Endothelial cell of umbilical vein (primary cell): ENCODE measurements at regions not wholly inside any gene's neighbourhood (a gene's known extent, or its start where the extent isn't known, plus 50 kb on each side); places are given as distances from the start of the nearest gene placed in this dataset.

Source experiments
- BruUV-seq: library from RNA; stranded (reverse); fragments of 400-500 nt; replicated peaks from 2 replicates; lab custom pipeline; 2021; lab: Mats Ljungman, UMichigan
- CTCF ChIA-PET: fragments of 300-600, 350-600 bp; sonication (Branson Sonifier 250); formaldehyde crosslinking; loops from one replicate; lab custom pipeline; 2021; ENCODE audit warnings: antibody characterized with exemption, inconsistent platforms; lab: Charles Lee
- POLR2A ChIA-PET: fragments of 300-600, 350-600 bp; sonication (Branson Sonifier 250); formaldehyde crosslinking; loops from one replicate; lab custom pipeline; 2021; ENCODE audit warnings: antibody characterized with exemption, inconsistent platforms; lab: Charles Lee
- DNase-seq: peaks from one replicate; pipeline ENCODE4 v3.0.0-alpha.2; 2011; ENCODE audit warnings: low read depth, low spot score
- FAIRE-seq: peaks from 2 replicates; lab custom pipeline; 2011; peaks lifted over from hg19 to GRCh38; lab: Jason Lieb, UNC
- H2AFZ ChIP-seq: 2 replicates; pipeline ENCODE4 v1.6.0; 2012; ENCODE audit warnings: low read depth, low read length, control low read depth, inconsistent platforms
- H3K27ac ChIP-seq: 2 replicates; pipeline ENCODE4 v1.5.1; 2011; ENCODE audit warnings: low read depth, mild to moderate bottlenecking, control low read depth, low read length, moderate library complexity; ENCODE audit not compliant: insufficient read depth
- H3K27me3 ChIP-seq, 2 experiments: 2 replicates each; pipeline versions ENCODE4 v1.6.0 to v1.6.1; 2011; ENCODE audit warnings: low read length in 2 of 2, mixed read lengths in 1 of 2; ENCODE audit not compliant: control insufficient read depth in 2 of 2, insufficient read depth in 2 of 2
- H3K36me3 ChIP-seq, 2 experiments: 2 replicates in 1 of 2; 3 replicates in 1 of 2; pipeline ENCODE4 v1.5.1; 2011; ENCODE audit warnings: low read length in 2 of 2, mild to moderate bottlenecking in 1 of 2, moderate library complexity in 1 of 2; ENCODE audit not compliant: control insufficient read depth in 2 of 2, insufficient read depth in 2 of 2; ENCODE audit errors: extremely low read depth in 1 of 2
- H3K4me1 ChIP-seq: 3 replicates; pipeline ENCODE4 v1.5.1; 2011; ENCODE audit warnings: mild to moderate bottlenecking, low read length; ENCODE audit not compliant: control insufficient read depth, insufficient read depth; ENCODE audit errors: extremely low read depth
- H3K4me2 ChIP-seq: 2 replicates; pipeline ENCODE4 v1.6.1; 2011; ENCODE audit warnings: low read length, control low read depth, mixed read lengths; ENCODE audit not compliant: insufficient read depth
- H3K4me3 ChIP-seq, 3 experiments: fragments of 200-600 bp in 1 of 3; sonication (generic), shearing (Covaris generic) in 1 of 3; replicated peaks in 1 of 3; 2 replicates each; pipeline ENCODE4 v1.5.1; 2011 to 2016; ENCODE audit warnings: control low read depth in 3 of 3, low read length in 3 of 3, mild to moderate bottlenecking in 2 of 3, inconsistent platforms in 1 of 3, low read depth in 1 of 3, moderate library complexity in 1 of 3; ENCODE audit not compliant: insufficient read depth in 1 of 3
- H3K79me2 ChIP-seq: 2 replicates; pipeline ENCODE4 v1.6.0; 2012; ENCODE audit warnings: low read length, inconsistent platforms; ENCODE audit not compliant: control insufficient read depth, insufficient read depth
- H3K9ac ChIP-seq: replicated peaks from 2 replicates; pipeline ENCODE3; 2011; ENCODE audit warnings: low read length, control low read depth; ENCODE audit not compliant: insufficient read depth; ENCODE audit errors: extremely low read depth
- H3K9me1 ChIP-seq: replicated peaks from 3 replicates; pipeline ENCODE4 v1.6.0; 2011; ENCODE audit warnings: mild to moderate bottlenecking, low read length; ENCODE audit not compliant: control insufficient read depth, insufficient read depth; ENCODE audit errors: extremely low read depth
- H3K9me3 ChIP-seq: replicated peaks from 2 replicates; pipeline ENCODE4 v1.5.1; 2012; ENCODE audit warnings: low read length, inconsistent platforms; ENCODE audit not compliant: control insufficient read depth, insufficient read depth
- H4K20me1 ChIP-seq: replicated peaks from 2 replicates; pipeline ENCODE3; 2011; ENCODE audit warnings: mild to moderate bottlenecking, low read length; ENCODE audit not compliant: control insufficient read depth, insufficient read depth; ENCODE audit errors: extremely low read depth
- EZH2 ChIP-seq: IDR thresholded peaks from 2 replicates; pipeline ENCODE4 v1.6.1; 2012; ENCODE audit warnings: borderline replicate concordance, low read depth, mild to moderate bottlenecking, moderate library complexity, low read length, inconsistent platforms; ENCODE audit not compliant: severe bottlenecking
- FOS ChIP-seq: IDR thresholded peaks from 2 replicates; pipeline ENCODE4 v1.6.1; 2011; ENCODE audit warnings: mild to moderate bottlenecking, low read length, moderate library complexity, borderline replicate concordance; ENCODE audit not compliant: insufficient read depth
- GATA2 ChIP-seq: IDR thresholded peaks from 2 replicates; pipeline ENCODE4 v1.7.0; 2011; ENCODE audit warnings: low read depth, mild to moderate bottlenecking, moderate library complexity, mixed read lengths, low read length; ENCODE audit not compliant: insufficient read length, insufficient read depth
- JUN ChIP-seq: IDR thresholded peaks from 2 replicates; pipeline ENCODE4 v1.6.1; 2011; ENCODE audit warnings: borderline replicate concordance, low read depth; ENCODE audit not compliant: insufficient read length, insufficient read depth
- MYC ChIP-seq: IDR thresholded peaks from one replicate; pipeline ENCODE4 v1.6.1; 2011; ENCODE audit warnings: mild to moderate bottlenecking, low read depth, low read length
- POLR2A ChIP-seq: IDR thresholded peaks from 2 replicates; pipeline ENCODE4 v1.6.1; 2012; ENCODE audit warnings: low read depth, mild to moderate bottlenecking, control low read depth, low read length
- POLR2AphosphoS5 ChIP-seq: IDR thresholded peaks from 2 replicates; pipeline ENCODE4 v1.6.1; 2012; ENCODE audit warnings: low read depth, mild to moderate bottlenecking, control low read depth, low read length, moderate library complexity; ENCODE audit not compliant: insufficient read depth
- dilution Hi-C: fragments of 300-500 bp; cut with MboI; formaldehyde crosslinking; loops from one replicate; pipeline ENCODE4 v1.15.0; 2019; ENCODE audit warnings: low sequenced_read_pairs; ENCODE audit not compliant: extremely low pct_ligation_motif_present
- intact Hi-C: fragments of 100-400 bp; cut with micrococcal nuclease; formaldehyde crosslinking; loops from one replicate; pipeline ENCODE4 v1.10.0; 2022
- TF ChIP-seq, protein P1 (sequence below), 2 donors: IDR thresholded peaks; 1 replicate in 1 of 2; 2 replicates in 1 of 2; pipeline ENCODE4 v1.5.1; 2011; ENCODE audit warnings: low read length in 2 of 2, mild to moderate bottlenecking in 2 of 2, moderate library complexity in 2 of 2, control low read depth in 1 of 2, inconsistent platforms in 1 of 2, low read depth in 1 of 2; ENCODE audit not compliant: insufficient read depth in 1 of 2; ENCODE audit errors: extremely low read depth in 1 of 2
- TF ChIP-seq, protein P2 (sequence below): IDR thresholded peaks from 2 replicates; pipeline ENCODE4 v1.6.1; 2011; ENCODE audit not compliant: insufficient read depth, insufficient read length

GRCh38 chr15:70387081-70387480 lies 289.4 kb upstream of the TLE3 start:
- Histone ChIP-seq H2AFZ (no peak overlapping the region), H4K20me1 (no peaks in the 10 kb centered on the region), H3K4me3 (no peak overlapping the region), H3K9me3 (no peaks in the 10 kb centered on the region), H3K4me1 (no peaks in the 10 kb centered on the region), H3K79me2 (no peaks in the 10 kb centered on the region), H3K9ac (no peak overlapping the region), H3K27me3 (peaks cover 2 to 7% of the 10 kb centered on the region in 2 experiments), H3K36me3 (no peaks in the 10 kb centered on the region), H3K27ac (no peak overlapping the region), H3K4me2 (no peak overlapping the region), H3K9me1 (no peaks in the 10 kb centered on the region)
- no peak for FAIRE-seq
- CTCF ChIA-PET = no interaction called here
- no peak for DNase-seq
- BruUV-seq = no TSS peak
- TF ChIP-seq MYC = no peak
- no peak for TF ChIP-seq FOS
- TF ChIP-seq EZH2 = no peak
- TF ChIP-seq POLR2A = no peak
- no peak for TF ChIP-seq GATA2
- TF ChIP-seq, protein P1, sequence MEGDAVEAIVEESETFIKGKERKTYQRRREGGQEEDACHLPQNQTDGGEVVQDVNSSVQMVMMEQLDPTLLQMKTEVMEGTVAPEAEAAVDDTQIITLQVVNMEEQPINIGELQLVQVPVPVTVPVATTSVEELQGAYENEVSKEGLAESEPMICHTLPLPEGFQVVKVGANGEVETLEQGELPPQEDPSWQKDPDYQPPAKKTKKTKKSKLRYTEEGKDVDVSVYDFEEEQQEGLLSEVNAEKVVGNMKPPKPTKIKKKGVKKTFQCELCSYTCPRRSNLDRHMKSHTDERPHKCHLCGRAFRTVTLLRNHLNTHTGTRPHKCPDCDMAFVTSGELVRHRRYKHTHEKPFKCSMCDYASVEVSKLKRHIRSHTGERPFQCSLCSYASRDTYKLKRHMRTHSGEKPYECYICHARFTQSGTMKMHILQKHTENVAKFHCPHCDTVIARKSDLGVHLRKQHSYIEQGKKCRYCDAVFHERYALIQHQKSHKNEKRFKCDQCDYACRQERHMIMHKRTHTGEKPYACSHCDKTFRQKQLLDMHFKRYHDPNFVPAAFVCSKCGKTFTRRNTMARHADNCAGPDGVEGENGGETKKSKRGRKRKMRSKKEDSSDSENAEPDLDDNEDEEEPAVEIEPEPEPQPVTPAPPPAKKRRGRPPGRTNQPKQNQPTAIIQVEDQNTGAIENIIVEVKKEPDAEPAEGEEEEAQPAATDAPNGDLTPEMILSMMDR (IDR thresholded peaks at IDR 0.05; ENCODE audit: extremely low read depth in 1 of 2, insufficient read depth in 1 of 2, low read depth in 1 of 2, low read length in 2 of 2) = no peak
- TF ChIP-seq POLR2AphosphoS5 = no peak
- TF ChIP-seq, protein P2, sequence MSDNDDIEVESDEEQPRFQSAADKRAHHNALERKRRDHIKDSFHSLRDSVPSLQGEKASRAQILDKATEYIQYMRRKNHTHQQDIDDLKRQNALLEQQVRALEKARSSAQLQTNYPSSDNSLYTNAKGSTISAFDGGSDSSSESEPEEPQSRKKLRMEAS = no peak
- TF ChIP-seq JUN = no peak
- POLR2A ChIA-PET = no interaction called here
- dilution Hi-C loops = no loop called here
- intact Hi-C loops = no loop called here
